Cardiac muscle cell (in vitro differentiated cells and primary cell): ENCODE measurements at regions not wholly inside any gene's neighbourhood (a gene's known extent, or its start where the extent isn't known, plus 50 kb on each side); places are given as distances from the start of the nearest gene placed in this dataset.
"Not testable (repeated sequence)": the region's sequence is repeated elsewhere in the genome, so short reads cannot be mapped to it uniquely, and the experiment has no call there.

Source experiments
- DNase-seq, 2 donors: peaks; one replicate each; pipeline versions ENCODE4 v3.0.0 to v3.0.0-alpha.2; 2010 to 2017; ENCODE audit warnings: low read depth in 1 of 2, low spot score in 1 of 2
- H3K27ac ChIP-seq: fragments of 200-600 bp; sonication (generic); 2 replicates; pipeline ENCODE4 v1.5.1; 2016
- H3K27me3 ChIP-seq: fragments of 200-600 bp; sonication (generic); 2 replicates; pipeline ENCODE4 v1.6.0; 2016; ENCODE audit warnings: control low read depth
- H3K36me3 ChIP-seq: fragments of 200-600 bp; sonication (generic); 2 replicates; pipeline ENCODE4 v1.5.1; 2016; ENCODE audit warnings: control low read depth
- H3K4me1 ChIP-seq: fragments of 200-600 bp; sonication (generic); 2 replicates; pipeline ENCODE4 v1.8.1; 2017; ENCODE audit warnings: low read depth, mild to moderate bottlenecking, mixed run types
- H3K4me3 ChIP-seq: fragments of 200-600 bp; sonication (generic); 2 replicates; pipeline ENCODE4 v1.5.1; 2016; ENCODE audit warnings: mild to moderate bottlenecking
- H3K9me3 ChIP-seq: fragments of 200-600 bp; sonication (generic); 2 replicates; pipeline ENCODE4 v1.5.1; 2017; ENCODE audit warnings: low read depth, mild to moderate bottlenecking, control low read depth
- TF ChIP-seq, protein P1 (sequence below): IDR thresholded peaks from 2 replicates; pipeline ENCODE4 v1.5.1; 2012; ENCODE audit warnings: low read depth, mild to moderate bottlenecking, low read length

DNA sequence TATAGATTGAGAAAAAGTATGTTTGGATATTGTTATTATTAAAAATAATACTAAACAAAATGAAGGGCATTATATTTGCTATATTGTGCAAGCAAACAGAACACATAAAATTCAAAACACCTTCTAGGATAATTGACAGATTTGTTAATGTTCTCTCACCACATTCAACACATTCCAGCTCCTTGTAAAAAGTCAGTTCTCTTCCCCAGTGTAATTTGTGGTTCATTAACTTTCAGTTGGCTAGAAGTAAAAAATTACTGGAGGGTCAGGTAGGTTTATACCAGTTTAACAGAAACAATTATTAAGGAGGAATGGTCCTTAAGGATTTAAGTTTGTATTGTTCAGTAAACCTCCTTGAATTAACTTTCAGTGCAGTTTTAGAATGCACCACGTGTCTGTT, 1235.3 kb upstream of the ADGRL2 start:
- DNase-seq, result no peak
- Histone ChIP-seq H3K27ac (no peak overlapping the region), H3K4me3 (no peak overlapping the region), H3K36me3 (no peaks in the 10 kb centered on the region), H3K27me3 (peaks cover 16% of the 10 kb centered on the region), H3K4me1 (peaks cover 3% of the 10 kb centered on the region), H3K9me3 (no peaks in the 10 kb centered on the region)
- TF ChIP-seq, protein P1, sequence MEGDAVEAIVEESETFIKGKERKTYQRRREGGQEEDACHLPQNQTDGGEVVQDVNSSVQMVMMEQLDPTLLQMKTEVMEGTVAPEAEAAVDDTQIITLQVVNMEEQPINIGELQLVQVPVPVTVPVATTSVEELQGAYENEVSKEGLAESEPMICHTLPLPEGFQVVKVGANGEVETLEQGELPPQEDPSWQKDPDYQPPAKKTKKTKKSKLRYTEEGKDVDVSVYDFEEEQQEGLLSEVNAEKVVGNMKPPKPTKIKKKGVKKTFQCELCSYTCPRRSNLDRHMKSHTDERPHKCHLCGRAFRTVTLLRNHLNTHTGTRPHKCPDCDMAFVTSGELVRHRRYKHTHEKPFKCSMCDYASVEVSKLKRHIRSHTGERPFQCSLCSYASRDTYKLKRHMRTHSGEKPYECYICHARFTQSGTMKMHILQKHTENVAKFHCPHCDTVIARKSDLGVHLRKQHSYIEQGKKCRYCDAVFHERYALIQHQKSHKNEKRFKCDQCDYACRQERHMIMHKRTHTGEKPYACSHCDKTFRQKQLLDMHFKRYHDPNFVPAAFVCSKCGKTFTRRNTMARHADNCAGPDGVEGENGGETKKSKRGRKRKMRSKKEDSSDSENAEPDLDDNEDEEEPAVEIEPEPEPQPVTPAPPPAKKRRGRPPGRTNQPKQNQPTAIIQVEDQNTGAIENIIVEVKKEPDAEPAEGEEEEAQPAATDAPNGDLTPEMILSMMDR, result no peak

GRCh38 chr1:80542231-80542630, 1258.5 kb upstream of the ADGRL2 start:
- DNase-seq, result peak in 1 of 2 donors; percentile 20
- H3K4me3 ChIP-seq, result no peak overlapping the region
- no peaks in the 10 kb centered on the region for H3K27me3 ChIP-seq
- peaks cover under 1% of the 10 kb centered on the region for H3K4me1 ChIP-seq
- no peaks in the 10 kb centered on the region for H3K36me3 ChIP-seq
- TF ChIP-seq, protein P1, result no peak
- no peak overlapping the region for H3K27ac ChIP-seq
- no peaks in the 10 kb centered on the region for H3K9me3 ChIP-seq

DNA sequence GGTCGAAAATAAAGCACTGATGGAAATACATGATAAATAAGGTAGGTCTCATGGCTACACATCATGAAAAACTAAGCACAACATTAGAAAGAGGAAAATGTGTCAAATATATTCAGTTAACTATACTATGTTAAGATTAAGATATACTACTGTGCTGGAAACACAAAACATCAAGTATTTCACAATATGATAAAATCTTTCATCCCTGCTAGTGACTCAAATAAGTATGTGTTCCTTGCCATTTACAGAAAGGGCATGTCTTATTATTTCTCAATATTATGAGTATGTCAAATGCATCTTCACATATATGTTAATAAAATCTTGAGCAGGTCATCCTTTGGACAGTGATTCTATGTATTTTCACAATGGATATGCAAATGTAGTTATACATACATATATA, 1260.1 kb upstream of the ADGRL2 start:
- Histone ChIP-seq H3K4me1 (peaks cover 7% of the 10 kb centered on the region), H3K9me3 (no peaks in the 10 kb centered on the region), H3K36me3 (no peaks in the 10 kb centered on the region), H3K27me3 (no peaks in the 10 kb centered on the region), H3K27ac (no peak overlapping the region), H3K4me3 (no peak overlapping the region)
- peak in 1 of 2 donors; percentile 6 for DNase-seq
- TF ChIP-seq, protein P1, result no peak

DNA sequence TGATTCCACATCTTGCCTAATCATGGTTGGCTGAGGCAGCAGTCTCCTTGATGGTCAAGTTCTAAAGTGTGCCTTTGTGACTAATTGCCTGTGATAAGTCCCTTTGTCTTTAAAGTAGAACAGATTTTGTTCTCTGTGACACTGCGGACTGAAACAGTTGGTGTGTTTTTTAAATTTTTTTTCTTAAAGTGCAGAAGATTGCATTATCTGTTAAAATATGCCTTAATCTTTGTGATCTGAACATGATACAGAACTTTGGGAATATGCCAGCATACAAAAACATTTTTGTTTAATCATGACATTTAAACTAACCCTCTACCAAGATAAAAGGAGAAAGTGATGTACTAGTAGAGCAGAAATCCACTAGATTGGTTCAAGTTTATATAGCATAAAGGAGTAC, 1260.6 kb upstream of the ADGRL2 start:
- Histone ChIP-seq H3K27ac (no peak overlapping the region), H3K4me1 (peaks cover 7% of the 10 kb centered on the region), H3K27me3 (no peaks in the 10 kb centered on the region), H3K36me3 (no peaks in the 10 kb centered on the region), H3K9me3 (no peaks in the 10 kb centered on the region), H3K4me3 (no peak overlapping the region)
- DNase-seq, result peak in 1 of 2 donors; percentile 7
- TF ChIP-seq, protein P1, result no peak

DNA sequence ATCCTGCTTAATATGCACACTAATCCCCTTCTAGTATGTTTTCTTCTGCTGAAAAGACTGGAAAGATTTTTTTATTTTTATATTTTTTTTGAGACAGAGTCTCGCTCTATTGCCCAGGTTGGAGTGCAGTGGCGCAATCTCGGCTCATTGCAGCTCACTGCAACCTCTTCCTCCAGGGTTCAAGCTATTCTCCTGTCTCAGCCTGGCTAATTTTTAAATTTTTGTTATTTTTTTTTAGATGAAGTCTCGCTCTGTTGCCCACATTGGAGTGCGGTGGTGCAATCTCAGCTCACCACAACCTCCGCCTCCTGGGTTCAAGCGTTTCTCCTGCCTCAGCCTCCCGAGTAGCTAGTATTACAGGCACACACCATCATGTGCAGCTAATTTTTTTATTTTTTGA, 1261.4 kb upstream of the ADGRL2 start:
- DNase-seq, H3K27me3 ChIP-seq, H3K4me1 ChIP-seq, H3K4me3 ChIP-seq, H3K36me3 ChIP-seq, H3K27ac ChIP-seq, H3K9me3 ChIP-seq: not testable (repeated sequence)

DNA sequence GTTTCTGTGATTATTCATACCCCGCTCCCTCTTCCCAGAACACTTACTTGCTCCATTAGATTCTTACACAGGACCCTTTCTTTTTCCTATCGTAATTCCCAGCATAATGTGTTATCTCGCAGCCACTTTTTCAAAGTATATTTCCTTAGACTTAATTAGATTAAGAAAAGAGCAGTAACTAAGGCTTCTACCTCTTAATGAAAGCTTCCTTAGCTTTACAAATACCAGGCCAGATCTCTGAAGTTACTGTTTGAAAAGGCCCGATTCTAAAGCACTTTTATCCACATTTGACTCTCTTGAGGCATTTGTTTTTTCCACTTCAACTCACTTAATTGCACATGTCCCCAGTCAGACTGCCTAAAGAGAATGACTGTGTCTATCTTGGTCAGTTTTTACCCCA, 1264.3 kb upstream of the ADGRL2 start:
- peak in 1 of 2 donors; percentile 28 for DNase-seq
- Histone ChIP-seq H3K36me3 (no peaks in the 10 kb centered on the region), H3K27me3 (no peaks in the 10 kb centered on the region), H3K9me3 (no peaks in the 10 kb centered on the region), H3K27ac (no peak overlapping the region), H3K4me1 (peaks cover 7% of the 10 kb centered on the region), H3K4me3 (no peak overlapping the region)
- TF ChIP-seq, protein P1, result no peak
